ENCODE measurements at regions not wholly inside any gene's neighbourhood (a gene's known extent, or its start where the extent isn't known, plus 50 kb on each side); places are given as distances from the start of the nearest gene placed in this dataset.

DNA sequence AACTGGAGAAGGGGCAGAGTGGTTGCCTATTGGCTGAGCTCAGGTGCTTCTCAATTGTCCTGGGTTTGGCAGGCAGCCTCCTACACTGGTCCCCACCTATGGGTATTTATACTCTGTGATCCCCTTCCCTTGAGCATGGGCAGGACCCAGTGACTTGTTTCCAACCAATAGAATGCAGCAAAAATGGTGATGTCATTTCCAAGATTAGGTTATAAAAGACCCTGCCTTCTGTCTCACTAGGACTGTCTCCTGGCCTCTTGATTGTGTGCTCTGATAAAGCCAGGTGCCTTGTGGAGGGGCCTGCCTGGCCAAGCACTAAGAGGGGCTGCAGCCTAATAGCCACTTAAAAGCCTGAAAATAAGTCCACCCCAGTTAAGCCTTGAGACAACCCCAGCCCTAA is 76.1 kb downstream of the MSX2 start:
- H3K36me3 ChIP-seq, result no peaks in the 10 kb centered on the region
- no peak overlapping the region for H3K4me3 ChIP-seq
- no peaks in the 10 kb centered on the region for H3K27me3 ChIP-seq
- H3K4me1 ChIP-seq (ENCODE audit: insufficient read depth), result no peaks in the 10 kb centered on the region
- intact Hi-C loops (cut with DNase I), result no loop called here
- no peak overlapping the region for H3K27ac ChIP-seq
- TF ChIP-seq POLR2A (IDR thresholded peaks at IDR 0.05), result no peak
- TF ChIP-seq CTCF (IDR thresholded peaks at IDR 0.05), result no peak
- no peak for TF ChIP-seq EP300 (IDR thresholded peaks at IDR 0.05)
- peaks cover 0 to 6% of the 10 kb centered on the region in 2 donors for H3K9me3 ChIP-seq
- no peak for DNase-seq

DNA sequence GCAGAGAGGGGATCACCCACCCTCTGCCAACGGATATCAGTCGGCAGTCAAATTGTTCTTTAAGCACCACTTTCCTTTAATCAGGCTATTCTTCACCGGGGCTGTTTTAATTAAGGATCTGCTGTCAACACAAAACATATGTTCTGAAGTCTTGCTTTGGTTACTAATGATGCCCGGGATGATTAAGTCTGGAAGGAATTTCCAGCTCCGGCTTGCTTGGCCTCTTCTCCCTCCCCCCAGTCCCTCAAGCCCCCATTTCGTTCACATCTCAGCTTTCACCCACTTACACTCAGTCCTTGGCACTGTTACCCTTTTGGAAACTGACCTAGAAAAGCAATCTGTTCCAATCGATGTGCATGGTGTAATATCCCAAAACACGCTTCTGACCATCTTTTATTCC is 74.7 kb downstream of the MSX2 start:
- no peak for DNase-seq
- Histone ChIP-seq H3K36me3 (no peaks in the 10 kb centered on the region), H3K27me3 (no peaks in the 10 kb centered on the region), H3K4me1 (ENCODE audit: insufficient read depth) (no peaks in the 10 kb centered on the region), H3K9me3 (peaks cover 0 to 6% of the 10 kb centered on the region in 2 donors), H3K27ac (no peak overlapping the region), H3K4me3 (no peak overlapping the region)
- TF ChIP-seq POLR2A (IDR thresholded peaks at IDR 0.05) (no peak), CTCF (IDR thresholded peaks at IDR 0.05) (no peak)
- intact Hi-C loops (cut with DNase I), result loop anchor here in 1 of 4 donors (10.0 kb wide), 1 partner anchor 374 kb away; no protein-coding TSS in a partner anchor
- 8 to 16% (median 9%) methylated on average over 8 of the region's 8 CpGs for WGBS, 3 donors

GRCh38 chr5:174798551-174798951 is 74.2 kb downstream of the MSX2 start:
- 53 to 62% (median 60%) methylated on average over 7 of the region's 7 CpGs for WGBS, 3 donors

DNA sequence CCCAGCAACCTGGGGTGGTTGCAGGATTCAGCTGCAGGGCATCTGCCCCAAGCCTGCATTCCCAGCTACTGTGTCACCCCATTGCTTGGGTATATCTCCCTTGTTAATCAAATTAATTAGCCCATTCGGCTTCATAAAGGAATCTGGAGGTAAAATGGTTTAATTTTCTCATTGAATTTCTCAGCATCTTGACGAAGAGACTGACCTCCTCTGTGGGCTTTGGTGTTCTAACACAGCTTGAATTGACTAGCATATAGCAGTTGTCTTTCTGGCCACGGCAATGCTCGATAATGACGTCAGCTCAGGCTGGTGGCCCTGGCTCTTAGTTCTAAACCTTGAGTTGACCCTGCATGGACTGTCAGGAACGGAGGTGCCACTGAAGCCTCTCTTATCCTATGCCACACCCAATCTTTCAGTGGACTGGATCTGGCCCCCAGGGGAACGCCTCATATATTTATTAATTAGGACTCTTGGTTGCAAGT is 72.4 kb downstream of the MSX2 start:
- no peak for DNase-seq
- intact Hi-C loops (cut with DNase I), result loop anchor here in 1 of 4 donors (10.0 kb wide), 1 partner anchor 372 kb away; no protein-coding TSS in a partner anchor
- 70 to 83% (median 80%) methylated on average over 7 of the region's 7 CpGs for WGBS, 3 donors

More at GRCh38 chr5:174798551-174798951, 74.2 kb downstream of the MSX2 start:
- TF ChIP-seq POLR2A (IDR thresholded peaks at IDR 0.05) (no peak), EP300 (IDR thresholded peaks at IDR 0.05) (no peak), CTCF (IDR thresholded peaks at IDR 0.05) (no peak)
- no peak for DNase-seq
- no peaks in the 10 kb centered on the region for H3K27me3 ChIP-seq
- H3K4me1 ChIP-seq (ENCODE audit: insufficient read depth), result no peaks in the 10 kb centered on the region
- H3K4me3 ChIP-seq, result no peak overlapping the region
- intact Hi-C loops (cut with DNase I), result loop anchor here in 1 of 4 donors (10.0 kb wide), 1 partner anchor 374 kb away; no protein-coding TSS in a partner anchor
- no peaks in the 10 kb centered on the region for H3K36me3 ChIP-seq
- H3K9me3 ChIP-seq, result peaks cover 0 to 6% of the 10 kb centered on the region in 2 donors
- H3K27ac ChIP-seq, result no peak overlapping the region

More for the DNA sequence above, 72.4 kb downstream of the MSX2 start:
- H3K27ac ChIP-seq, result no peak overlapping the region
- H3K36me3 ChIP-seq, result no peaks in the 10 kb centered on the region
- peaks cover 0 to 6% of the 10 kb centered on the region in 2 donors for H3K9me3 ChIP-seq
- TF ChIP-seq CTCF (IDR thresholded peaks at IDR 0.05) (no peak), POLR2A (IDR thresholded peaks at IDR 0.05) (no peak), EP300 (IDR thresholded peaks at IDR 0.05) (no peak)
- no peaks in the 10 kb centered on the region for H3K27me3 ChIP-seq
- no peaks in the 10 kb centered on the region for H3K4me1 ChIP-seq (ENCODE audit: insufficient read depth)
- H3K4me3 ChIP-seq, result no peak overlapping the region

Data from ovary (tissue), 7 donors.